ENCODE measurements at regions not wholly inside any gene's neighbourhood (a gene's known extent, or its start where the extent isn't known, plus 50 kb on each side); places are given as distances from the start of the nearest gene placed in this dataset.

- DNase-seq = no peak
- H3K4me1 Mint-ChIP-seq = no peaks in the 10 kb centered on the region
- no peaks in the 10 kb centered on the region for H3K27me3 Mint-ChIP-seq
- no peak overlapping the region for H3K27ac Mint-ChIP-seq
- H3K4me3 Mint-ChIP-seq = no peak overlapping the region
- ATAC-seq = no peak
- H3K9me3 ChIP-seq (ENCODE audit: control insufficient read depth, low read length, poor library complexity, severe bottlenecking) = no peaks in the 10 kb centered on the region
- H3K36me3 Mint-ChIP-seq (ENCODE audit: low read depth) = no peaks in the 10 kb centered on the region
These were observed 650.3 kb upstream of the FAM241A start for GRCh38 chr4:111494971-111495370.

GRCh38 chr4:111499291-111499690, 646.0 kb upstream of the FAM241A start:
- no peaks in the 10 kb centered on the region for H3K9me3 ChIP-seq (ENCODE audit: control insufficient read depth, low read length, poor library complexity, severe bottlenecking)
- ATAC-seq (no peak), DNase-seq (no peak)
- no peak overlapping the region for H3K4me3 Mint-ChIP-seq
- H3K4me1 Mint-ChIP-seq = no peaks in the 10 kb centered on the region
- H3K27ac Mint-ChIP-seq = no peak overlapping the region
- H3K36me3 Mint-ChIP-seq (ENCODE audit: low read depth) = no peaks in the 10 kb centered on the region
- no peaks in the 10 kb centered on the region for H3K27me3 Mint-ChIP-seq

- DNase-seq (no peak), ATAC-seq (no peak)
- Mint-ChIP-seq H3K27ac (no peak overlapping the region), H3K4me3 (no peak overlapping the region), H3K4me1 (no peaks in the 10 kb centered on the region), H3K36me3 (ENCODE audit: low read depth) (no peaks in the 10 kb centered on the region), H3K27me3 (no peaks in the 10 kb centered on the region)
- H3K9me3 ChIP-seq (ENCODE audit: control insufficient read depth, low read length, poor library complexity, severe bottlenecking) = no peaks in the 10 kb centered on the region
These were observed 645.5 kb upstream of the FAM241A start for GRCh38 chr4:111499706-111500105.

- no peaks in the 10 kb centered on the region for H3K36me3 Mint-ChIP-seq (ENCODE audit: low read depth)
- no peaks in the 10 kb centered on the region for H3K9me3 ChIP-seq (ENCODE audit: control insufficient read depth, low read length, poor library complexity, severe bottlenecking)
- ATAC-seq (no peak), DNase-seq (no peak)
- H3K27ac Mint-ChIP-seq = no peak overlapping the region
- no peak overlapping the region for H3K4me3 Mint-ChIP-seq
- H3K27me3 Mint-ChIP-seq = no peaks in the 10 kb centered on the region
- no peaks in the 10 kb centered on the region for H3K4me1 Mint-ChIP-seq
These were observed 644.4 kb upstream of the FAM241A start for GRCh38 chr4:111500858-111501257.

GRCh38 chr4:111501946-111502345, 643.3 kb upstream of the FAM241A start:
- no peaks in the 10 kb centered on the region for H3K4me1 Mint-ChIP-seq
- DNase-seq (no peak), ATAC-seq (no peak)
- no peak overlapping the region for H3K4me3 Mint-ChIP-seq
- H3K27ac Mint-ChIP-seq = no peak overlapping the region
- H3K36me3 Mint-ChIP-seq (ENCODE audit: low read depth) = no peaks in the 10 kb centered on the region
- no peaks in the 10 kb centered on the region for H3K27me3 Mint-ChIP-seq
- H3K9me3 ChIP-seq (ENCODE audit: control insufficient read depth, low read length, poor library complexity, severe bottlenecking) = no peaks in the 10 kb centered on the region

- Mint-ChIP-seq H3K4me3 (no peak overlapping the region), H3K36me3 (ENCODE audit: low read depth) (no peaks in the 10 kb centered on the region), H3K27me3 (no peaks in the 10 kb centered on the region), H3K4me1 (no peaks in the 10 kb centered on the region), H3K27ac (no peak overlapping the region)
- no peaks in the 10 kb centered on the region for H3K9me3 ChIP-seq (ENCODE audit: control insufficient read depth, low read length, poor library complexity, severe bottlenecking)
- no peak for ATAC-seq
- no peak for DNase-seq
These were observed 642.6 kb upstream of the FAM241A start for GRCh38 chr4:111502626-111503025.

GRCh38 chr4:111506706-111507105, 638.5 kb upstream of the FAM241A start:
- no peaks in the 10 kb centered on the region for H3K27me3 Mint-ChIP-seq
- no peak for ATAC-seq
- no peaks in the 10 kb centered on the region for H3K36me3 Mint-ChIP-seq (ENCODE audit: low read depth)

GRCh38 chr4:111510535-111510934, 634.7 kb upstream of the FAM241A start:
- H3K4me1 Mint-ChIP-seq = no peaks in the 10 kb centered on the region
- no peak overlapping the region for H3K4me3 Mint-ChIP-seq
- H3K36me3 Mint-ChIP-seq (ENCODE audit: low read depth) = no peaks in the 10 kb centered on the region
- H3K27me3 Mint-ChIP-seq = no peaks in the 10 kb centered on the region
- no peaks in the 10 kb centered on the region for H3K9me3 ChIP-seq (ENCODE audit: control insufficient read depth, low read length, poor library complexity, severe bottlenecking)
- no peak overlapping the region for H3K27ac Mint-ChIP-seq
- no peak for DNase-seq
- no peak for ATAC-seq

More at GRCh38 chr4:111506706-111507105, 638.5 kb upstream of the FAM241A start:
- Mint-ChIP-seq H3K4me1 (no peaks in the 10 kb centered on the region), H3K27ac (no peak overlapping the region), H3K4me3 (no peak overlapping the region)
- no peaks in the 10 kb centered on the region for H3K9me3 ChIP-seq (ENCODE audit: control insufficient read depth, low read length, poor library complexity, severe bottlenecking)
- DNase-seq = no peak

- Mint-ChIP-seq H3K27ac (no peak overlapping the region), H3K27me3 (no peaks in the 10 kb centered on the region), H3K4me3 (no peak overlapping the region), H3K4me1 (no peaks in the 10 kb centered on the region), H3K36me3 (ENCODE audit: low read depth) (no peaks in the 10 kb centered on the region)
- no peak for ATAC-seq
- no peaks in the 10 kb centered on the region for H3K9me3 ChIP-seq (ENCODE audit: control insufficient read depth, low read length, poor library complexity, severe bottlenecking)
- DNase-seq = no peak
These were observed 633.0 kb upstream of the FAM241A start for GRCh38 chr4:111512081-111512783.

- Mint-ChIP-seq H3K4me3 (no peak overlapping the region), H3K27me3 (no peaks in the 10 kb centered on the region), H3K36me3 (ENCODE audit: low read depth) (no peaks in the 10 kb centered on the region), H3K4me1 (no peaks in the 10 kb centered on the region), H3K27ac (no peak overlapping the region)
- no peaks in the 10 kb centered on the region for H3K9me3 ChIP-seq (ENCODE audit: control insufficient read depth, low read length, poor library complexity, severe bottlenecking)
- DNase-seq (no peak), ATAC-seq (no peak)
These were observed 625.6 kb upstream of the FAM241A start for GRCh38 chr4:111519683-111520082.

- ATAC-seq (no peak), DNase-seq (no peak)
- no peaks in the 10 kb centered on the region for H3K36me3 Mint-ChIP-seq (ENCODE audit: low read depth)
- H3K9me3 ChIP-seq (ENCODE audit: control insufficient read depth, low read length, poor library complexity, severe bottlenecking) = no peaks in the 10 kb centered on the region
- no peak overlapping the region for H3K27ac Mint-ChIP-seq
- no peaks in the 10 kb centered on the region for H3K27me3 Mint-ChIP-seq
- H3K4me3 Mint-ChIP-seq = no peak overlapping the region
- H3K4me1 Mint-ChIP-seq = no peaks in the 10 kb centered on the region
These were observed 614.8 kb upstream of the FAM241A start for GRCh38 chr4:111530446-111530845.

GRCh38 chr4:111535792-111536191, 609.5 kb upstream of the FAM241A start:
- no peaks in the 10 kb centered on the region for H3K36me3 Mint-ChIP-seq (ENCODE audit: low read depth)
- H3K4me3 Mint-ChIP-seq = no peak overlapping the region

GRCh38 chr4:111537165-111537564, 608.1 kb upstream of the FAM241A start:
- H3K27ac Mint-ChIP-seq = no peak overlapping the region
- H3K4me3 Mint-ChIP-seq = no peak overlapping the region

More at GRCh38 chr4:111535792-111536191, 609.5 kb upstream of the FAM241A start:
- Mint-ChIP-seq H3K27ac (no peak overlapping the region), H3K4me1 (no peaks in the 10 kb centered on the region), H3K27me3 (no peaks in the 10 kb centered on the region)
- no peak for DNase-seq
- H3K9me3 ChIP-seq (ENCODE audit: control insufficient read depth, low read length, poor library complexity, severe bottlenecking) = no peaks in the 10 kb centered on the region
- no peak for ATAC-seq

GRCh38 chr4:111537871-111538270, 607.4 kb upstream of the FAM241A start:
- DNase-seq (no peak), ATAC-seq (no peak)
- Mint-ChIP-seq H3K4me3 (no peak overlapping the region), H3K36me3 (ENCODE audit: low read depth) (no peaks in the 10 kb centered on the region), H3K4me1 (no peaks in the 10 kb centered on the region), H3K27me3 (no peaks in the 10 kb centered on the region), H3K27ac (no peak overlapping the region)
- no peaks in the 10 kb centered on the region for H3K9me3 ChIP-seq (ENCODE audit: control insufficient read depth, low read length, poor library complexity, severe bottlenecking)

More at GRCh38 chr4:111537165-111537564, 608.1 kb upstream of the FAM241A start:
- H3K36me3 Mint-ChIP-seq (ENCODE audit: low read depth) = no peaks in the 10 kb centered on the region
- ATAC-seq = no peak
- no peaks in the 10 kb centered on the region for H3K27me3 Mint-ChIP-seq
- no peaks in the 10 kb centered on the region for H3K9me3 ChIP-seq (ENCODE audit: control insufficient read depth, low read length, poor library complexity, severe bottlenecking)
- DNase-seq = no peak
- H3K4me1 Mint-ChIP-seq = no peaks in the 10 kb centered on the region
